ENCODE measurements at regions not wholly inside any gene's neighbourhood (a gene's known extent, or its start where the extent isn't known, plus 50 kb on each side); places are given as distances from the start of the nearest gene placed in this dataset.

DNA sequence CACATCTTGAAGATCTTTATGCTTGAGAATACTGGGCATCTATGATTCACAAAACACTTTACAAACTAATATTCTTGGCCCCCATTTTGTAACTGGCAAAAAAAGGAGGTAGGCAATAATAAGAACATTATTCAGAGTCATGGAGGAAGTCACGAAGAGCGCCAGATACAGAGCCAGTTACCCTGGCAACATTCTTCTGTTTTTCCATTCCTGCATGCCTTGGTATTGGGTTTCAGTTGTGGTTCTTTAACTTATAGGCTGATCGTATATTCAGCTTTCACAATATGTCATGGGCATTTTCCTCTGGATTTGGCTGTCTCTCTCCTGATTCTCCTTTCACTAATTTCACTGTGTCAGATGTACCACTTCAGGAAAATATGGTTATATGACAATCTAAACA is 234.7 kb downstream of the HRH4 start:
- Histone ChIP-seq H3K4me3 (ENCODE audit: low read depth in 2 of 2, low read length in 2 of 2) (no peak overlapping the region), H3K27ac (ENCODE audit: low read length) (no peak overlapping the region), H3K9me3 (ENCODE audit: control insufficient read depth, insufficient read depth, low read depth, low read length) (no peaks in the 10 kb centered on the region), H3K27me3 (ENCODE audit: control insufficient read depth, insufficient read depth, low read length) (no peaks in the 10 kb centered on the region), H3K4me1 (ENCODE audit: control insufficient read depth, insufficient read depth, low read length) (no peaks in the 10 kb centered on the region), H3K36me3 (ENCODE audit: control insufficient read depth, insufficient read depth, low read length) (no peaks in the 10 kb centered on the region)
- in situ Hi-C loops (cut with HindIII; ENCODE audit: low pct_unique_long_range_greater_than_20kb, low sequenced_read_pairs): no loop called here
- TF ChIP-seq, protein P1, sequence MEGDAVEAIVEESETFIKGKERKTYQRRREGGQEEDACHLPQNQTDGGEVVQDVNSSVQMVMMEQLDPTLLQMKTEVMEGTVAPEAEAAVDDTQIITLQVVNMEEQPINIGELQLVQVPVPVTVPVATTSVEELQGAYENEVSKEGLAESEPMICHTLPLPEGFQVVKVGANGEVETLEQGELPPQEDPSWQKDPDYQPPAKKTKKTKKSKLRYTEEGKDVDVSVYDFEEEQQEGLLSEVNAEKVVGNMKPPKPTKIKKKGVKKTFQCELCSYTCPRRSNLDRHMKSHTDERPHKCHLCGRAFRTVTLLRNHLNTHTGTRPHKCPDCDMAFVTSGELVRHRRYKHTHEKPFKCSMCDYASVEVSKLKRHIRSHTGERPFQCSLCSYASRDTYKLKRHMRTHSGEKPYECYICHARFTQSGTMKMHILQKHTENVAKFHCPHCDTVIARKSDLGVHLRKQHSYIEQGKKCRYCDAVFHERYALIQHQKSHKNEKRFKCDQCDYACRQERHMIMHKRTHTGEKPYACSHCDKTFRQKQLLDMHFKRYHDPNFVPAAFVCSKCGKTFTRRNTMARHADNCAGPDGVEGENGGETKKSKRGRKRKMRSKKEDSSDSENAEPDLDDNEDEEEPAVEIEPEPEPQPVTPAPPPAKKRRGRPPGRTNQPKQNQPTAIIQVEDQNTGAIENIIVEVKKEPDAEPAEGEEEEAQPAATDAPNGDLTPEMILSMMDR (IDR thresholded peaks at IDR 0.05): no peak
- TF ChIP-seq, protein P2, sequence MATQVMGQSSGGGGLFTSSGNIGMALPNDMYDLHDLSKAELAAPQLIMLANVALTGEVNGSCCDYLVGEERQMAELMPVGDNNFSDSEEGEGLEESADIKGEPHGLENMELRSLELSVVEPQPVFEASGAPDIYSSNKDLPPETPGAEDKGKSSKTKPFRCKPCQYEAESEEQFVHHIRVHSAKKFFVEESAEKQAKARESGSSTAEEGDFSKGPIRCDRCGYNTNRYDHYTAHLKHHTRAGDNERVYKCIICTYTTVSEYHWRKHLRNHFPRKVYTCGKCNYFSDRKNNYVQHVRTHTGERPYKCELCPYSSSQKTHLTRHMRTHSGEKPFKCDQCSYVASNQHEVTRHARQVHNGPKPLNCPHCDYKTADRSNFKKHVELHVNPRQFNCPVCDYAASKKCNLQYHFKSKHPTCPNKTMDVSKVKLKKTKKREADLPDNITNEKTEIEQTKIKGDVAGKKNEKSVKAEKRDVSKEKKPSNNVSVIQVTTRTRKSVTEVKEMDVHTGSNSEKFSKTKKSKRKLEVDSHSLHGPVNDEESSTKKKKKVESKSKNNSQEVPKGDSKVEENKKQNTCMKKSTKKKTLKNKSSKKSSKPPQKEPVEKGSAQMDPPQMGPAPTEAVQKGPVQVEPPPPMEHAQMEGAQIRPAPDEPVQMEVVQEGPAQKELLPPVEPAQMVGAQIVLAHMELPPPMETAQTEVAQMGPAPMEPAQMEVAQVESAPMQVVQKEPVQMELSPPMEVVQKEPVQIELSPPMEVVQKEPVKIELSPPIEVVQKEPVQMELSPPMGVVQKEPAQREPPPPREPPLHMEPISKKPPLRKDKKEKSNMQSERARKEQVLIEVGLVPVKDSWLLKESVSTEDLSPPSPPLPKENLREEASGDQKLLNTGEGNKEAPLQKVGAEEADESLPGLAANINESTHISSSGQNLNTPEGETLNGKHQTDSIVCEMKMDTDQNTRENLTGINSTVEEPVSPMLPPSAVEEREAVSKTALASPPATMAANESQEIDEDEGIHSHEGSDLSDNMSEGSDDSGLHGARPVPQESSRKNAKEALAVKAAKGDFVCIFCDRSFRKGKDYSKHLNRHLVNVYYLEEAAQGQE (IDR thresholded peaks at IDR 0.05; ENCODE audit: insufficient read depth in 1 of 2, low read depth in 2 of 2, low read length in 1 of 2): no peak
- TF ChIP-seq SIN3A (IDR thresholded peaks at IDR 0.05; ENCODE audit: borderline replicate concordance, insufficient read depth, low read depth, low read length): no peak
- ChIA-PET CTCF (no interaction called here), POLR2A (no interaction called here)
- BruUV-seq (replicated peaks): no TSS peak
- intact Hi-C loops (cut with micrococcal nuclease; ENCODE audit: unreplicated experiment): no loop called here
- DNase-seq (ENCODE audit: low read depth, low spot score): no peak
- no peak for ATAC-seq

DNA sequence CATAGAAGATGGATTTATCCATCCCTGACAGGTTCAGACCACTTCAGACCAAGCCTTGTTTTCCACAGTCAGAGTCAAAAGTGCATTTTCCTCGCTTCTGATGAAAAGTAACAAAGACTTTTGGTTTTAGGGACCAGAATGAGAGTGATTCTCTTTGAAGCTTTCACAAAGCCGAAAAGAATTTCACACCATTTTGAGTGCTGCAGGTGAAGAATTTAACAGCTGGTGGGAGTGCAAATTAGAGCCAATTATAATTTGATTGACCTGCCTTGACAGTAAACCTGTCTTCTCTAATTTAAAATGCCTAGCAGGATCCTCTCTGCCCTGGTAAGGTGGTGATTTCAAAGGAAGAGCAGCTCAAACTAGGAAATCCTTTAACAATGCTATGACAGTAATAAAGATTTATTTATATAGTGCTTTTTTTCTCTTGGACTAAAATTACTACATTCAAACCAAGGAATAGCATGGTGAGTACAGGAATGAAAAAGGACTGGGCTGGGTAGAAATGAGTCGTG is 241.6 kb downstream of the HRH4 start:
- no TSS peak for BruUV-seq (replicated peaks)
- intact Hi-C loops (cut with micrococcal nuclease; ENCODE audit: unreplicated experiment): no loop called here
- ATAC-seq: no peak

More for the DNA sequence above, 241.6 kb downstream of the HRH4 start:
- no peak for DNase-seq (ENCODE audit: low read depth, low spot score)
- TF ChIP-seq POLR2AphosphoS5 (IDR thresholded peaks at IDR 0.05; ENCODE audit: low read depth, low read length) (no peak), SIN3A (IDR thresholded peaks at IDR 0.05; ENCODE audit: borderline replicate concordance, insufficient read depth, low read depth, low read length) (no peak), TCF7L2 (IDR thresholded peaks at IDR 0.05; ENCODE audit: low read depth, low read length) (no peak)
- TF ChIP-seq, protein P1 (IDR thresholded peaks at IDR 0.05): no peak
- TF ChIP-seq, protein P2 (IDR thresholded peaks at IDR 0.05; ENCODE audit: insufficient read depth in 1 of 2, low read depth in 2 of 2, low read length in 1 of 2): no peak
- ChIA-PET CTCF (no interaction called here), POLR2A (no interaction called here)
- no peaks in the 10 kb centered on the region for H3K4me1 ChIP-seq (ENCODE audit: control insufficient read depth, insufficient read depth, low read length)
- in situ Hi-C loops (cut with HindIII; ENCODE audit: low pct_unique_long_range_greater_than_20kb, low sequenced_read_pairs): no loop called here
- no peaks in the 10 kb centered on the region for H3K9me3 ChIP-seq (ENCODE audit: control insufficient read depth, insufficient read depth, low read depth, low read length)
- no peak overlapping the region for H3K27ac ChIP-seq (ENCODE audit: low read length)
- H3K27me3 ChIP-seq (ENCODE audit: control insufficient read depth, insufficient read depth, low read length): no peaks in the 10 kb centered on the region
- H3K4me3 ChIP-seq (ENCODE audit: low read depth in 2 of 2, low read length in 2 of 2): no peak overlapping the region
- H3K36me3 ChIP-seq (ENCODE audit: control insufficient read depth, insufficient read depth, low read length): no peaks in the 10 kb centered on the region
